H1 (cell line): ENCODE measurements at regions not wholly inside any gene's neighbourhood (a gene's known extent, or its start where the extent isn't known, plus 50 kb on each side); places are given as distances from the start of the nearest gene placed in this dataset.

ENCODE experiments used
- BACH1 ChIP-seq: IDR thresholded peaks from 2 replicates; pipeline ENCODE4 v1.6.1; 2012; ENCODE audit warnings: low read length, improper control_type of control experiment
- EP300 ChIP-seq, 2 experiments: IDR thresholded peaks; 1 replicate in 1 of 2; 2 replicates in 1 of 2; pipeline ENCODE4 v1.6.1; 2011 to 2012; ENCODE audit warnings: low read depth in 2 of 2, low read length in 2 of 2, mild to moderate bottlenecking in 2 of 2, borderline replicate concordance in 1 of 2, inconsistent platforms in 1 of 2, moderate library complexity in 1 of 2
- POLR2A ChIP-seq, 2 experiments: IDR thresholded peaks; 1 replicate in 1 of 2; 2 replicates in 1 of 2; pipeline ENCODE4 v1.6.1; 2011; ENCODE audit warnings: low read depth in 2 of 2, low read length in 2 of 2, mild to moderate bottlenecking in 2 of 2; ENCODE audit errors: control extremely low read depth in 1 of 2
- TF ChIP-seq, protein P1 (sequence below), 3 experiments: IDR thresholded peaks; 1 replicate in 2 of 3; 2 replicates in 1 of 3; pipeline versions ENCODE4 v1.5.1 to v1.6.1; 2011; ENCODE audit warnings: low read length in 3 of 3, mild to moderate bottlenecking in 3 of 3, inconsistent platforms in 2 of 3, low read depth in 1 of 3, moderate library complexity in 1 of 3; ENCODE audit not compliant: insufficient read depth in 1 of 3; ENCODE audit errors: control extremely low read depth in 1 of 3

DNA sequence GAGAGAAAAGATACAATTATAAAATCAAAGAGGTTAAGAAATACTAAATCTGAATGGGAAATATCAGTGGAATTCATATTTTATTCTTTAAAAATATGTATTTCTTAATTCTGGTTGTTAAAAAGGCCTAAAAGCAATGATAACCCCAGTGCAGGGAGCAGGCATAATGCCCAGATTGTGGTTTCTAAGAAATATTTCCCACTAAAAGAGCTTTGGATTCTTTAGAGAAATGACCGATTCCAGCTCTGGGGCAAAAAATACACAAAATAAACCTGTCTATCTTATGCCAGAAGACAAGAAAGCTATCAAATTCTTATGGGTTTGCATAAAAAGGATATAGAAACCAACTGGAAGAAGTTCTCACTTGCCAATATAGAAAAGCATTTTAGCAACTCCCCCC, 71.6 kb downstream of the PDE6H start:
- TF ChIP-seq POLR2A (IDR thresholded peaks at IDR 0.05; ENCODE audit: control extremely low read depth in 1 of 2, low read depth in 2 of 2, low read length in 2 of 2) (no peak), BACH1 (no peak), EP300 (IDR thresholded peaks at IDR 0.05; ENCODE audit: borderline replicate concordance in 1 of 2, low read depth in 2 of 2, low read length in 2 of 2) (no peak)
- TF ChIP-seq, protein P1, sequence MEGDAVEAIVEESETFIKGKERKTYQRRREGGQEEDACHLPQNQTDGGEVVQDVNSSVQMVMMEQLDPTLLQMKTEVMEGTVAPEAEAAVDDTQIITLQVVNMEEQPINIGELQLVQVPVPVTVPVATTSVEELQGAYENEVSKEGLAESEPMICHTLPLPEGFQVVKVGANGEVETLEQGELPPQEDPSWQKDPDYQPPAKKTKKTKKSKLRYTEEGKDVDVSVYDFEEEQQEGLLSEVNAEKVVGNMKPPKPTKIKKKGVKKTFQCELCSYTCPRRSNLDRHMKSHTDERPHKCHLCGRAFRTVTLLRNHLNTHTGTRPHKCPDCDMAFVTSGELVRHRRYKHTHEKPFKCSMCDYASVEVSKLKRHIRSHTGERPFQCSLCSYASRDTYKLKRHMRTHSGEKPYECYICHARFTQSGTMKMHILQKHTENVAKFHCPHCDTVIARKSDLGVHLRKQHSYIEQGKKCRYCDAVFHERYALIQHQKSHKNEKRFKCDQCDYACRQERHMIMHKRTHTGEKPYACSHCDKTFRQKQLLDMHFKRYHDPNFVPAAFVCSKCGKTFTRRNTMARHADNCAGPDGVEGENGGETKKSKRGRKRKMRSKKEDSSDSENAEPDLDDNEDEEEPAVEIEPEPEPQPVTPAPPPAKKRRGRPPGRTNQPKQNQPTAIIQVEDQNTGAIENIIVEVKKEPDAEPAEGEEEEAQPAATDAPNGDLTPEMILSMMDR (IDR thresholded peaks at IDR 0.05; ENCODE audit: control extremely low read depth in 1 of 3, insufficient read depth in 1 of 3, low read depth in 1 of 3, low read length in 3 of 3), result no peak
